RWPE2 (cell line): ENCODE measurements at regions not wholly inside any gene's neighbourhood (a gene's known extent, or its start where the extent isn't known, plus 50 kb on each side); places are given as distances from the start of the nearest gene placed in this dataset.

Experiments used
- ATAC-seq: fragments of 200-7000 bp; cut with Tn5 transposase; 3 replicates; pipeline ENCODE4 v1.9.1; 2021; ENCODE audit warnings: low read depth
- DNase-seq: peaks from one replicate; pipeline ENCODE4 v3.0.0-alpha.2; 2020; ENCODE audit warnings: low spot score
- H3K27ac ChIP-seq: fragments of 450-650 bp; 2 replicates; pipeline ENCODE4 v1.5.1; 2017; ENCODE audit warnings: mild to moderate bottlenecking; ENCODE audit not compliant: poor library complexity, severe bottlenecking
- H3K27me3 ChIP-seq: fragments of 250-450 bp; sonication (Bioruptor Pico); 2 replicates; pipeline ENCODE4 v1.5.1; 2021; ENCODE audit warnings: mild to moderate bottlenecking, moderate library complexity; ENCODE audit not compliant: insufficient read depth, poor library complexity, severe bottlenecking
- H3K36me3 ChIP-seq: fragments of 250-450 bp; sonication (Bioruptor Pico); 2 replicates; pipeline ENCODE4 v1.5.1; 2020; ENCODE audit warnings: low read depth, mild to moderate bottlenecking, moderate library complexity
- H3K4me1 ChIP-seq: fragments of 250-450 bp; sonication (Bioruptor Pico); 2 replicates; pipeline ENCODE4 v1.5.1; 2021; ENCODE audit warnings: mild to moderate bottlenecking, moderate library complexity; ENCODE audit not compliant: insufficient read depth, poor library complexity, severe bottlenecking
- H3K4me3 ChIP-seq: fragments of 250-450 bp; sonication (Bioruptor Pico); 2 replicates; pipeline ENCODE4 v1.5.1; 2021; ENCODE audit warnings: mild to moderate bottlenecking, moderate library complexity; ENCODE audit not compliant: severe bottlenecking
- H3K9me3 ChIP-seq: fragments of 250-450 bp; sonication (Bioruptor Pico); 2 replicates; pipeline ENCODE4 v1.5.1; 2021; ENCODE audit warnings: mild to moderate bottlenecking, moderate library complexity; ENCODE audit not compliant: severe bottlenecking
- TF ChIP-seq, protein P1 (sequence below): fragments of 450-650 bp; IDR thresholded peaks from one replicate; pipeline ENCODE4 v1.5.1; 2017; ENCODE audit warnings: mild to moderate bottlenecking, moderate library complexity; ENCODE audit not compliant: poor library complexity, severe bottlenecking

DNA sequence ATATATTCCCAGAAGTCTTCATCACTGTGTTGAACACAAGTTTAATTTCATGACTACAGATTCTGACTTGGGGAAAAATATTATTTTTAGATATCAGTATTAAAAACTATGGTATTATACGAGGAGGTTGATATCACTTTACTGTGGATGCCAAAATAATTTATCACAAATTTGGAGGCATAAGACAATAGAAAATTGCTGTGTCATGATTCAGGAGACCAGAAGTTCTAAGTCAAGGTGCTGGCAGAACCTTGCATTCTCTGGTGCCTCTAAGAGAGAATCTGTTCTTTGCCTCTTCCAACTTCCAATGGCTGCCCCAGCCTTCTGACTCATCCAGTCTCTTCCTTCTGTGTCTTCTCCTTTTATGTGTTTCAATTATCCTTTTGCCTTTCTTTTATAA lies 325.0 kb upstream of the CNTN4 start:
- H3K4me3 ChIP-seq, result no peak overlapping the region
- H3K9me3 ChIP-seq, result peaks cover 2% of the 10 kb centered on the region
- no peak for DNase-seq
- H3K27ac ChIP-seq, result no peak overlapping the region
- no peaks in the 10 kb centered on the region for H3K27me3 ChIP-seq
- H3K4me1 ChIP-seq, result no peaks in the 10 kb centered on the region
- no peak for ATAC-seq
- H3K36me3 ChIP-seq, result no peaks in the 10 kb centered on the region
- TF ChIP-seq, protein P1, sequence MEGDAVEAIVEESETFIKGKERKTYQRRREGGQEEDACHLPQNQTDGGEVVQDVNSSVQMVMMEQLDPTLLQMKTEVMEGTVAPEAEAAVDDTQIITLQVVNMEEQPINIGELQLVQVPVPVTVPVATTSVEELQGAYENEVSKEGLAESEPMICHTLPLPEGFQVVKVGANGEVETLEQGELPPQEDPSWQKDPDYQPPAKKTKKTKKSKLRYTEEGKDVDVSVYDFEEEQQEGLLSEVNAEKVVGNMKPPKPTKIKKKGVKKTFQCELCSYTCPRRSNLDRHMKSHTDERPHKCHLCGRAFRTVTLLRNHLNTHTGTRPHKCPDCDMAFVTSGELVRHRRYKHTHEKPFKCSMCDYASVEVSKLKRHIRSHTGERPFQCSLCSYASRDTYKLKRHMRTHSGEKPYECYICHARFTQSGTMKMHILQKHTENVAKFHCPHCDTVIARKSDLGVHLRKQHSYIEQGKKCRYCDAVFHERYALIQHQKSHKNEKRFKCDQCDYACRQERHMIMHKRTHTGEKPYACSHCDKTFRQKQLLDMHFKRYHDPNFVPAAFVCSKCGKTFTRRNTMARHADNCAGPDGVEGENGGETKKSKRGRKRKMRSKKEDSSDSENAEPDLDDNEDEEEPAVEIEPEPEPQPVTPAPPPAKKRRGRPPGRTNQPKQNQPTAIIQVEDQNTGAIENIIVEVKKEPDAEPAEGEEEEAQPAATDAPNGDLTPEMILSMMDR, result no peak

DNA sequence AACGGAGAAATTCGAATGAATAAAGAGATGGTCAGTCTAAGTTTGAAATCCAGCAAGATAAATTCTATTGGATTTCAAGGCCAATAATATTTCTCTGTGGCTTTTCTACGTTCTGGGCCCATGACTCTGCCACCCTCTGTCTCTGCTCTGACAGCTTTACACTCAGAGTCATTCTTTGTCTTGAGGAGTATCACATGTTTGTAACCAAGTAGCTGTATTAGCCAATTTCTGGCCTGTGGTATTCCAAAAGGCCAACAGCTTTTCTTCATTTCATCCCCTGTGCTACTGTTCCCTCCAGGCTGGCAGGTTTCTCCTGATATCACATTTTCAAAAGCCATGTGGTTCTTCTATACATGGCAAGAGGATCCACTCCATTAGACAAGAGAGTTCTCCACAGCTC lies 324.1 kb upstream of the CNTN4 start:
- H3K4me1 ChIP-seq, result no peaks in the 10 kb centered on the region
- TF ChIP-seq, protein P1, result no peak
- DNase-seq (no peak), ATAC-seq (no peak)
- no peak overlapping the region for H3K27ac ChIP-seq
- H3K27me3 ChIP-seq, result no peaks in the 10 kb centered on the region
- no peaks in the 10 kb centered on the region for H3K36me3 ChIP-seq
- no peak overlapping the region for H3K4me3 ChIP-seq
- H3K9me3 ChIP-seq, result peaks cover 2% of the 10 kb centered on the region

- Histone ChIP-seq H3K27ac (no peak overlapping the region), H3K36me3 (no peaks in the 10 kb centered on the region), H3K4me3 (no peak overlapping the region), H3K4me1 (no peaks in the 10 kb centered on the region), H3K9me3 (peaks cover 2% of the 10 kb centered on the region), H3K27me3 (no peaks in the 10 kb centered on the region)
- TF ChIP-seq, protein P1, result no peak
- no peak for DNase-seq
- ATAC-seq, result no peak
These were observed 323.3 kb upstream of the CNTN4 start for GRCh38 chr3:1775321-1775720.

- ATAC-seq (no peak), DNase-seq (no peak)
- Histone ChIP-seq H3K27me3 (no peaks in the 10 kb centered on the region), H3K4me1 (no peaks in the 10 kb centered on the region), H3K4me3 (no peak overlapping the region), H3K27ac (no peak overlapping the region), H3K9me3 (no peaks in the 10 kb centered on the region), H3K36me3 (no peaks in the 10 kb centered on the region)
- TF ChIP-seq, protein P1, result no peak
These were observed 314.7 kb upstream of the CNTN4 start for GRCh38 chr3:1783995-1784394.

DNA sequence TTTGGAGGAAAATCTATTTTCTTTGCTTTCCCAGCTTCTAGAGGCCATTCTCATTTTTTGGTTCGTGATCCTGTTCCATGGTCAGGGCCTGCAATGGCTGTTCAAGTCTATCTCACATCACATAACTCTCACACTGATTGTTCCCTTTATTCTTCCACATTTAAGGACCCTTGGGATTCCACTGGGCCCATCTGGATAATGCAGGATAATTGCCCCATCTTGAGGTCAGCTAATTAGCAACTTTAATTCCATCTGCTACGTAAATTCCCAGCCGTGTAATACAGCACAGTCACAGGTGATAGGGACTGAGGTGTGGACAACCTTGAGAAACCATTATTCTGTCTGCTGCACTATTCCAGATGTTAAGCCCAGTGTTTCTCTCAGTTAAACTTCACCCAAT lies 311.6 kb upstream of the CNTN4 start:
- Histone ChIP-seq H3K27me3 (no peaks in the 10 kb centered on the region), H3K27ac (no peak overlapping the region), H3K36me3 (no peaks in the 10 kb centered on the region), H3K4me1 (no peaks in the 10 kb centered on the region), H3K9me3 (no peaks in the 10 kb centered on the region), H3K4me3 (no peak overlapping the region)
- TF ChIP-seq, protein P1, result no peak
- no peak for DNase-seq
- ATAC-seq, result no peak
